GM18511 (cell line): ENCODE measurements at regions not wholly inside any gene's neighbourhood (a gene's known extent, or its start where the extent isn't known, plus 50 kb on each side); places are given as distances from the start of the nearest gene placed in this dataset.
"Not testable (repeated sequence)": the region's sequence is repeated elsewhere in the genome, so short reads cannot be mapped to it uniquely, and the experiment has no call there.

Source experiments
- ATAC-seq: cut with Tn5 transposase; IDR thresholded peaks from one replicate; pipeline ENCODE4 v1.9.1; 2021; ENCODE audit warnings: mild to moderate bottlenecking, moderate library complexity; ENCODE audit not compliant: unreplicated experiment

GRCh38 chr3:118077332-118077731 is 957.3 kb downstream of the IGSF11 start:
- ATAC-seq, result no peak

GRCh38 chr3:118080889-118081288 is 953.8 kb downstream of the IGSF11 start:
- ATAC-seq, result no peak

- no peak for ATAC-seq
Observed at GRCh38 chr3:118088696-118089095, 946.0 kb downstream of the IGSF11 start.

- no peak for ATAC-seq
Observed at GRCh38 chr3:118089563-118089962, 945.1 kb downstream of the IGSF11 start.

GRCh38 chr3:118097226-118097625 is 937.4 kb downstream of the IGSF11 start:
- ATAC-seq, result no peak

GRCh38 chr3:118097660-118098059 is 937.0 kb downstream of the IGSF11 start:
- no peak for ATAC-seq

- ATAC-seq, result no peak
Observed at GRCh38 chr3:118098827-118099226, 935.8 kb downstream of the IGSF11 start.

- no peak for ATAC-seq
Observed at GRCh38 chr3:118101891-118102290, 932.8 kb downstream of the IGSF11 start.

- no peak for ATAC-seq
Observed at GRCh38 chr3:118102737-118103136, 931.9 kb downstream of the IGSF11 start.

GRCh38 chr3:118108201-118108600 is 926.4 kb downstream of the IGSF11 start:
- no peak for ATAC-seq

- no peak for ATAC-seq
Observed at GRCh38 chr3:118108769-118109168, 925.9 kb downstream of the IGSF11 start.

- no peak for ATAC-seq
Observed at GRCh38 chr3:118110211-118110610, 924.4 kb downstream of the IGSF11 start.

GRCh38 chr3:118116991-118117390 is 917.7 kb downstream of the IGSF11 start:
- ATAC-seq, result no peak

GRCh38 chr3:118126751-118127150 is 907.9 kb downstream of the IGSF11 start:
- no peak for ATAC-seq

GRCh38 chr3:118127992-118128391 is 906.7 kb downstream of the IGSF11 start:
- ATAC-seq, result no peak

- ATAC-seq, result no peak
Observed at GRCh38 chr3:118128886-118129285, 905.8 kb downstream of the IGSF11 start.

GRCh38 chr3:118137778-118138177 is 896.9 kb downstream of the IGSF11 start:
- ATAC-seq, result no peak

- no peak for ATAC-seq
Observed at GRCh38 chr3:118144919-118145318, 889.7 kb downstream of the IGSF11 start.

GRCh38 chr3:118146658-118147375 is 887.8 kb downstream of the IGSF11 start:
- ATAC-seq, result no peak

- ATAC-seq, result no peak
Observed at GRCh38 chr3:118151164-118151563, 883.5 kb downstream of the IGSF11 start.

- ATAC-seq, result not testable (repeated sequence)
Observed at GRCh38 chr3:118162627-118163588, 871.7 kb downstream of the IGSF11 start.

- ATAC-seq, result no peak
Observed at GRCh38 chr3:118165413-118165812, 869.2 kb downstream of the IGSF11 start.
